GM06990 (cell line): ENCODE measurements at regions not wholly inside any gene's neighbourhood (a gene's known extent, or its start where the extent isn't known, plus 50 kb on each side); places are given as distances from the start of the nearest gene placed in this dataset.

ENCODE experiments used
- DNase-seq: peaks from one replicate; pipeline ENCODE4 v3.0.0-alpha.2; 2011; ENCODE audit not compliant: insufficient read length; ENCODE audit errors: extremely low read depth
- H3K27me3 ChIP-seq: replicated peaks from 2 replicates; pipeline ENCODE4 v1.6.0; 2011; ENCODE audit warnings: low read length; ENCODE audit not compliant: control insufficient read depth, insufficient read depth
- H3K36me3 ChIP-seq: 2 replicates; pipeline ENCODE4 v1.5.1; 2011; ENCODE audit warnings: low read length; ENCODE audit not compliant: control insufficient read depth, insufficient read depth
- H3K4me3 ChIP-seq: replicated peaks from 2 replicates; pipeline ENCODE4 v1.5.1; 2011; ENCODE audit warnings: low read depth, mild to moderate bottlenecking, control low read depth, low read length
- CTCF ChIP-seq: IDR thresholded peaks from 2 replicates; pipeline ENCODE4 v1.5.1; 2011; ENCODE audit warnings: low read length, control low read depth, mild to moderate bottlenecking, inconsistent platforms; ENCODE audit not compliant: insufficient read depth, poor library complexity, severe bottlenecking

DNA sequence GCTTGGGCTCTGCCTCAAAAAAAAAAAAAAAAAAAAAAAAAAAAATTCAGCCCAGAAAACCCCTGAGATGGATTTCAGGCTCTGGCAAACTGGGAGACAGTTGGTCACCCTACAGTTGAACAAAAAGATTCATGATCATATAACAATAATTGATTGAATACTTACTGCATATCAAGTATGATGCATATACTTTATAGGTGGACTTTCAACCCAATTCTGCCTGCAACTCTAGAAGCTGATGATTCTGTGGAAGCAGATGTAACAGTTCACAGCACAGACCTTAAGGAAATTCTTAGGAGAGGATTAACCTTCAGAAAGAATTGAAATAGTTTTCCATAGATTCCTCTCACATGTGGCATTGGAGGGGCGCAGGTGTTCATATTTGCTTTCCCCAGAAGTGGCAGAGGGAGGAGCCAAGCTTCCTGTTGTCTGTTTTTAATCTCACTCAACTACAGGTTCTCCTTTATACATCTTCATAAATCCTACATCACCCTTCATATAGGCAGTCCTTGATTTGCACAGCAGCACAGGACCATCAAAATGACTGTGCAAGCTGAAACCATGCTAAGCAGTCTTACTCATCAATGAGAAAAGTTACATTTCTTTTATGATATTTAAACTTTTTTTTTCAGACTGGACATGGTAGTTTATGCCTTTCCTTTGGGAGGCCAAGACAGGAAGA is 149.4 kb upstream of the KLF3 start:
- TF ChIP-seq CTCF: no peak
- Histone ChIP-seq H3K36me3 (no peaks in the 10 kb centered on the region), H3K4me3 (no peak overlapping the region), H3K27me3 (no peaks in the 10 kb centered on the region; the same call in 1 of the 2 replicates)
- DNase-seq: no peak

- Histone ChIP-seq H3K4me3 (no peak overlapping the region), H3K36me3 (no peaks in the 10 kb centered on the region), H3K27me3 (no peaks in the 10 kb centered on the region; the same call in 1 of the 2 replicates)
- TF ChIP-seq CTCF: no peak
- no peak for DNase-seq
These were observed 147.8 kb upstream of the KLF3 start for GRCh38 chr4:38516190-38516589.

- Histone ChIP-seq H3K36me3 (no peaks in the 10 kb centered on the region), H3K4me3 (no peak overlapping the region), H3K27me3 (no peaks in the 10 kb centered on the region; the same call in 1 of the 2 replicates)
- TF ChIP-seq CTCF: no peak
- DNase-seq: no peak
These were observed 144.3 kb upstream of the KLF3 start for GRCh38 chr4:38519666-38520065.

DNA sequence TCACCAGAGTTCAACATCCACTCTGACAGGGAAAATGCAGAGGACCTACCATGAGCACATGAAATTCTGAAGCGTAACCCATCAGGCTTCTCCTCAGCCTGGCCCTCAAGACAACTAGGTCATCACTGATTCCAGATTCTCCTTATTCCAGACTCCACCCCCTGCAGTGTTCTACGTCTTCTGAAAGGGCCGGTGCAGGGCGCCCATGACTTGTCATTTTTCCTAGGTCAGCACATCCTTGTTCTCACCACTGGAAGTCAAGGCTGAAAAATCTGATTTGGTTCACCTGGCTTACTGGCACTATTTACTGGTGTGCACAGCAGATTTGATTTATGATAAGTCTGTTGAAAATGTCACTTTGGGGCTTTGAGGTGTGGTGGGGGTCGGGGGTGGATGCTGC is 140.9 kb upstream of the KLF3 start:
- H3K27me3 ChIP-seq: no peaks in the 10 kb centered on the region
- no peak for DNase-seq
- TF ChIP-seq CTCF: no peak
- H3K4me3 ChIP-seq: no peak overlapping the region
- no peaks in the 10 kb centered on the region for H3K36me3 ChIP-seq

GRCh38 chr4:38523524-38524448 is 140.2 kb upstream of the KLF3 start:
- no peak for TF ChIP-seq CTCF
- H3K27me3 ChIP-seq: no peaks in the 10 kb centered on the region
- no peak overlapping the region for H3K4me3 ChIP-seq
- DNase-seq: peak; percentile 74
- H3K36me3 ChIP-seq: no peaks in the 10 kb centered on the region
